Central memory CD8-positive, alpha-beta T cell (primary cell): ENCODE measurements at regions not wholly inside any gene's neighbourhood (a gene's known extent, or its start where the extent isn't known, plus 50 kb on each side); places are given as distances from the start of the nearest gene placed in this dataset.

Experiments used
- ATAC-seq: fragments of 150-1000 bp; cut with Tn5 transposase; replicated peaks from 2 replicates; pipeline ENCODE4 v1.10.0; 2022; ENCODE audit warnings: mild to moderate bottlenecking, moderate FRiP score, moderate number of reproducible peaks; ENCODE audit not compliant: poor library complexity, severe bottlenecking; ENCODE audit errors: extremely low read depth
- DNase-seq, 2 donors: peaks; one replicate each; pipeline ENCODE4 v3.0.0; 2021; ENCODE audit warnings: low spot score in 2 of 2
- H3K27ac Mint-ChIP-seq: one replicate; pipeline ENCODE4 v1.8.0; 2022; ENCODE audit warnings: low read depth, mild to moderate bottlenecking, moderate library complexity, mixed read lengths
- H3K27me3 Mint-ChIP-seq: one replicate; pipeline ENCODE4 v1.8.0; 2022; ENCODE audit warnings: mixed read lengths
- H3K36me3 Mint-ChIP-seq: one replicate; pipeline ENCODE4 v1.8.0; 2022; ENCODE audit warnings: mild to moderate bottlenecking, moderate library complexity, mixed read lengths; ENCODE audit not compliant: insufficient read depth
- H3K4me1 Mint-ChIP-seq: one replicate; pipeline ENCODE4 v1.8.0; 2022; ENCODE audit warnings: mixed read lengths
- H3K4me3 Mint-ChIP-seq: one replicate; pipeline ENCODE4 v1.8.0; 2022; ENCODE audit warnings: mild to moderate bottlenecking, moderate library complexity, mixed read lengths
- H3K9me3 Mint-ChIP-seq: one replicate; pipeline ENCODE4 v1.8.0; 2022; ENCODE audit warnings: mixed read lengths

DNA sequence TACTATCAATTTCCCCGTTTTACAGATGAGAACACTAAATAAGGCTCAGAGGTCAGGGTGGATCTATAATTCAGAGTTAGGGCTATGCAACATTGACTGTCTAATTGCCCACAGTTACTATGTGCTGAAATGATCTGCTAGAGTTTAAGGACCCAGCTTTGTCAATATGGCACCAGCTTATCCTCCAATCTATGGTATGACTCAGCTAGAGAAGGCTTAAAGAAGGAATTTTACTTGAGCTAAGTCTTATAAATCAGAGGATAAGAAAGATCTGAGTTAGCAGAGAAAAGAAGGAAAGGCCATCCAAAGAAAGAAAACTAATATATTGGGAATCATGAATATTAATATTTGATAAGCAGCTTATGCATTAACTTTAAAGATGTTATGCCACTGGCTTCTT is 78.1 kb downstream of the ASB9 start:
- Mint-ChIP-seq H3K4me1 (no peaks in the 10 kb centered on the region), H3K27ac (no peak overlapping the region), H3K27me3 (peaks cover 8% of the 10 kb centered on the region), H3K36me3 (no peaks in the 10 kb centered on the region), H3K4me3 (no peak overlapping the region), H3K9me3 (no peaks in the 10 kb centered on the region)
- DNase-seq (no peak), ATAC-seq (no peak)

DNA sequence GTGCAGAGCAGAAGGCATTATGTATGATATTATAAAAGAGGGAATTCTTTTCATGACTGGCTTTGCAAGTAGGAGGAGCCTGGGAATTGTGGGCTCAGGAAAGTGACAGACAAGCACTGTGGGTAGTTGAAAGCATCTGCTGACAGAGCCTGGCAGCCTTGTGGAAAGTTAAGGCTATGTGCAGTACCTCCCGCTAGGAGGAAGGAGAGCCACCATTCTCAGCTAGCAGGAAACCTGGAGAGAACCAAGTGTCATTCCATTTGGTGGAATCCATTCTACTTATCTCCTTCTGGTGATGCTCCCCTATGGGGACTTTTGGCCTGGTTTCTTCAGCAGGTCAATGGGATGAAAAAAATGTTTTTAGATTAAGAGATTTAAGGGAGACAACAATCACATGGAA is 81.8 kb downstream of the ASB9 start:
- Mint-ChIP-seq H3K27me3 (peaks cover 18% of the 10 kb centered on the region), H3K36me3 (no peaks in the 10 kb centered on the region), H3K27ac (no peak overlapping the region), H3K4me3 (no peak overlapping the region), H3K4me1 (no peaks in the 10 kb centered on the region), H3K9me3 (no peaks in the 10 kb centered on the region)
- ATAC-seq, result no peak
- no peak for DNase-seq

DNA sequence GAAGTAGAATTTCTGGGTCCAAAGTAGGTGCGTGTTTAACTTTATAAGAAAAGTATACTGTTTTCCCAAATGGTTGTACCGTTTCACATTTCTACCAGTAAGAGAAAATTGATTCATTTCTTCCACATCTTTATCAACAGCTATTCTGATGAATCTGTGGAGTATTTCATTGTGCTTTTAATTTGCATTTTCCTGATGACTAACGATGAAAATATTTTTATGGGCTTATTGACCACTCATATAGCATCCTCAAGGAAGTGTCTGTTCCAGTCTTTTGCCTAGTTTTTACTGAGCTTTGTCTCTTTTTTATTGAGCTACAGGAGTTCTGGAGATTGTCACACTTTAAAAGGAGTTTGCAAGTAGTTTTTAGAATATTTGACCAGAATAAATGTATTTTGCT is 92.6 kb downstream of the ASB9 start:
- Mint-ChIP-seq H3K36me3 (no peaks in the 10 kb centered on the region), H3K9me3 (no peaks in the 10 kb centered on the region), H3K4me1 (no peaks in the 10 kb centered on the region), H3K27me3 (no peaks in the 10 kb centered on the region), H3K27ac (no peak overlapping the region), H3K4me3 (no peak overlapping the region)
- DNase-seq, result no peak
- ATAC-seq, result no peak

- Mint-ChIP-seq H3K4me1 (no peaks in the 10 kb centered on the region), H3K27me3 (no peaks in the 10 kb centered on the region), H3K27ac (no peak overlapping the region), H3K36me3 (no peaks in the 10 kb centered on the region), H3K4me3 (no peak overlapping the region), H3K9me3 (no peaks in the 10 kb centered on the region)
- DNase-seq, result no peak
- ATAC-seq, result no peak
These were observed 96.5 kb downstream of the ASB9 start for GRCh38 chrX:15173411-15173810.

GRCh38 chrX:15170927-15171326 is 99.0 kb downstream of the ASB9 start:
- ATAC-seq (no peak), DNase-seq (no peak)
- H3K36me3 Mint-ChIP-seq, result peaks cover 1% of the 10 kb centered on the region
- no peaks in the 10 kb centered on the region for H3K27me3 Mint-ChIP-seq
- H3K27ac Mint-ChIP-seq, result no peak overlapping the region
- no peak overlapping the region for H3K4me3 Mint-ChIP-seq
- no peaks in the 10 kb centered on the region for H3K4me1 Mint-ChIP-seq
- H3K9me3 Mint-ChIP-seq, result peaks cover 4% of the 10 kb centered on the region

GRCh38 chrX:15167826-15168225 is 102.1 kb downstream of the ASB9 start:
- no peak for DNase-seq
- H3K27ac Mint-ChIP-seq, result no peak overlapping the region
- no peak for ATAC-seq
- no peaks in the 10 kb centered on the region for H3K4me1 Mint-ChIP-seq
- peaks cover 1% of the 10 kb centered on the region for H3K36me3 Mint-ChIP-seq
- no peak overlapping the region for H3K4me3 Mint-ChIP-seq
- peaks cover 5% of the 10 kb centered on the region for H3K9me3 Mint-ChIP-seq
- no peaks in the 10 kb centered on the region for H3K27me3 Mint-ChIP-seq

DNA sequence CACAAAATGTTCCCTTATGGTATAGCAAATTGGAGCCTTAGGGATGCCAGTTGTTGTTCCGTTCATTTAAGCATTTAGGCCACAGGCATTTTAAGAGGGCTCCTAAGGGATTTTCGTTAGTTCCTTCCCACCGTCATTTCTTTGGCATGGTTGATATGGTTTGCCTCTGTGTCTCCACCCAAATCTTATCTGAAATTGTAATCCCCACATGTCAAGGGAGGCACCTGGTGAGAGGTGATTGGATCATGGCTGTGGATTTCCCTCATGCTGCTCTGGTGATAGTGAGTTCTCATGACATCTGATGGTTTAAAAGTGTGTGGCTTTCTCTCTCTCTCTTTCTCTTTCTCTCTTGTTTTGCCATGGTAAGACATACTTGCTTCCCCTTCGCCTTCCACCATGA is 104.1 kb downstream of the ASB9 start:
- Mint-ChIP-seq H3K9me3 (peaks cover 5% of the 10 kb centered on the region), H3K27ac (no peak overlapping the region), H3K4me3 (no peak overlapping the region), H3K4me1 (no peaks in the 10 kb centered on the region), H3K27me3 (no peaks in the 10 kb centered on the region), H3K36me3 (peaks cover 1% of the 10 kb centered on the region)
- DNase-seq (no peak), ATAC-seq (no peak)

GRCh38 chrX:15163131-15163530 is 106.8 kb downstream of the ASB9 start:
- H3K9me3 Mint-ChIP-seq, result peaks cover 5% of the 10 kb centered on the region
- H3K4me1 Mint-ChIP-seq, result peaks cover 10% of the 10 kb centered on the region
- no peaks in the 10 kb centered on the region for H3K27me3 Mint-ChIP-seq
- DNase-seq (no peak), ATAC-seq (no peak)
- H3K36me3 Mint-ChIP-seq, result peaks cover 1% of the 10 kb centered on the region
- H3K27ac Mint-ChIP-seq, result no peak overlapping the region
- no peak overlapping the region for H3K4me3 Mint-ChIP-seq

DNA sequence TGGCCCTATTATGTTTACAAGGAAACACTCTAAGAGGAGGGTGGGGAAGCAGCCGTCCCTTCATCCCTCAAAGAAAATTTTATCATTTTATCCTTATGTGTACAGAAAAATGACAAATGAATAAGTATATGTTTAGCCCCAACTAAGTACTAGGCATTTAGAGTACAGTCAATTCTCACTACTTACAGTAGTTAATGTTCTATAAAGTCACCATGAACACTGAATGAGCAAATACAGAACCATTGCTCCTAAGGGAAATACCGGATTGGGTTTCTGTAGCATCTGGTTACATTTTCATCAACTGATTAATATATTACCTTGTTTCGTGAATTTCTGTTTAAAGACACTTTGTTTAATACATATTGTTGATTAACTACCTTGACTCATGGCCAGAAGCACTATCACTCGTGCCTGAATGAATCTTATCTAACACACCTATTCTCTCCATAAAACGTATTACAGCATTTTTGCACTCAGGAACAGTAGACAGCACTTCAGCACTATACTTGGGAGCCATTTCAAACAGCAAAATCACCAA is 109.3 kb downstream of the ASB9 start:
- DNase-seq, result no peak
- Mint-ChIP-seq H3K4me1 (peaks cover 19% of the 10 kb centered on the region), H3K27ac (peak overlapping the region; percentile 76), H3K4me3 (no peak overlapping the region), H3K9me3 (no peaks in the 10 kb centered on the region), H3K36me3 (no peaks in the 10 kb centered on the region), H3K27me3 (no peaks in the 10 kb centered on the region)
- ATAC-seq, result no peak

- no peak for DNase-seq
- H3K36me3 Mint-ChIP-seq, result no peaks in the 10 kb centered on the region
- peaks cover 19% of the 10 kb centered on the region for H3K4me1 Mint-ChIP-seq
- H3K27ac Mint-ChIP-seq, result peak overlapping the region; percentile 74
- no peaks in the 10 kb centered on the region for H3K9me3 Mint-ChIP-seq
- no peaks in the 10 kb centered on the region for H3K27me3 Mint-ChIP-seq
- ATAC-seq, result peak; percentile 76
- H3K4me3 Mint-ChIP-seq, result peak overlapping the region; percentile 68
These were observed 111.0 kb downstream of the ASB9 start for GRCh38 chrX:15158736-15159406.

DNA sequence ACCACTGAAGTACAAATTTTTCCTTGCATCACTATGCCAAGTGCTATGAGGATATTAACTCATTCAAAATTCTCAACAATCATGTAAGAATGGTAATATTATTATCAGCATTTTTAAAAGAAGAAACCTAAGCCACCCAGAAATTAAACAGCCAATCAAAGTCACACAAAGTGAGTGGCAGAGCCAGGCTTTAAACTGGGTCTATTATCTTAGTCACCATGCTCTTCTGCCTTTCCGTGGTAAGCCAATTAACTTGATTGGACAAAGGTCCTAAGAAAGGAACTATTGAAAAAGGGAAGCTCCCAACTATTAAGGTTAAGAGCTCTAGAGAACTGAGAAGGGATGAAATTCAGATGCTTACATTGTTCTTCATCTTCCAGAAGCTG is 111.5 kb downstream of the ASB9 start:
- no peak for ATAC-seq
- no peak for DNase-seq
- H3K27me3 Mint-ChIP-seq, result no peaks in the 10 kb centered on the region
- H3K4me3 Mint-ChIP-seq, result peak overlapping the region; percentile 68
- peak overlapping the region; percentile 74 for H3K27ac Mint-ChIP-seq
- peaks cover 19% of the 10 kb centered on the region for H3K4me1 Mint-ChIP-seq
- H3K9me3 Mint-ChIP-seq, result no peaks in the 10 kb centered on the region
- H3K36me3 Mint-ChIP-seq, result no peaks in the 10 kb centered on the region

GRCh38 chrX:15157624-15158023 is 112.3 kb downstream of the ASB9 start:
- Mint-ChIP-seq H3K9me3 (no peaks in the 10 kb centered on the region), H3K27ac (no peak overlapping the region), H3K36me3 (no peaks in the 10 kb centered on the region), H3K27me3 (no peaks in the 10 kb centered on the region), H3K4me1 (peaks cover 19% of the 10 kb centered on the region), H3K4me3 (peak overlapping the region; percentile 20)
- DNase-seq (no peak), ATAC-seq (no peak)

- H3K27me3 Mint-ChIP-seq, result no peaks in the 10 kb centered on the region
- H3K9me3 Mint-ChIP-seq, result no peaks in the 10 kb centered on the region
- ATAC-seq (peak; percentile 43), DNase-seq (no peak)
- peaks cover 20% of the 10 kb centered on the region for H3K4me1 Mint-ChIP-seq
- H3K4me3 Mint-ChIP-seq, result peak overlapping the region; percentile 55
- H3K27ac Mint-ChIP-seq, result no peak overlapping the region
- H3K36me3 Mint-ChIP-seq, result no peaks in the 10 kb centered on the region
These were observed 118.4 kb downstream of the ASB9 start for GRCh38 chrX:15151267-15152186.
